Naive thymus-derived CD8-positive, alpha-beta T cell (primary cell): ENCODE measurements at regions not wholly inside any gene's neighbourhood (a gene's known extent, or its start where the extent isn't known, plus 50 kb on each side); places are given as distances from the start of the nearest gene placed in this dataset.

Experiments used
- ATAC-seq, 2 donors: fragments of 150-1000 bp; cut with Tn5 transposase in 1 of 2; sonication (Bioruptor Pico), chemical (Tn5 transposase) in 1 of 2; 1 replicate in 1 of 2; 2 replicates in 1 of 2; pipeline ENCODE4 v1.10.0; 2021; ENCODE audit warnings: mild to moderate bottlenecking in 2 of 2, moderate library complexity in 2 of 2
- POLR2A ChIA-PET: fragments of 350-600 bp; sonication (Branson Sonifier 250); formaldehyde crosslinking; loops from one replicate; lab custom pipeline; 2021; ENCODE audit warnings: antibody characterized with exemption; lab: Charles Lee
- DNase-seq, 10 donors: peaks; one replicate each; pipeline versions ENCODE4 v3.0.0 to v3.0.0-alpha.2; 2020 to 2022
- H3K27ac Mint-ChIP-seq, 10 donors: one replicate each; pipeline ENCODE4 v1.8.0; 2020 to 2022; ENCODE audit warnings: mild to moderate bottlenecking in 10 of 10, mixed read lengths in 10 of 10, moderate library complexity in 4 of 10, inconsistent platforms in 1 of 10
- H3K27me3 Mint-ChIP-seq, 5 donors: one replicate each; pipeline ENCODE4 v1.8.0; 2021 to 2022; ENCODE audit warnings: mixed read lengths in 5 of 5
- H3K36me3 Mint-ChIP-seq, 3 donors: one replicate each; pipeline ENCODE4 v1.8.0; 2020 to 2022; ENCODE audit warnings: mixed read lengths in 3 of 3, mild to moderate bottlenecking in 2 of 3, inconsistent platforms in 1 of 3
- H3K4me1 Mint-ChIP-seq, 4 donors: one replicate each; pipeline ENCODE4 v1.8.0; 2021 to 2022; ENCODE audit warnings: mixed read lengths in 4 of 4
- H3K4me3 Mint-ChIP-seq, 10 donors: one replicate each; pipeline ENCODE4 v1.8.0; 2020 to 2022; ENCODE audit warnings: mild to moderate bottlenecking in 10 of 10, mixed read lengths in 10 of 10, moderate library complexity in 6 of 10, inconsistent platforms in 1 of 10
- H3K9me3 Mint-ChIP-seq, 9 donors: one replicate each; pipeline ENCODE4 v1.8.0; 2020 to 2022; ENCODE audit warnings: mixed read lengths in 9 of 9, mild to moderate bottlenecking in 3 of 9, inconsistent platforms in 1 of 9, moderate library complexity in 1 of 9

- ATAC-seq (no peak), DNase-seq (no peak)
- Mint-ChIP-seq H3K9me3 (peaks cover 0 to 2% (median 0%) of the 10 kb centered on the region in 9 donors), H3K27me3 (peaks cover 37 to 89% (median 45%) of the 10 kb centered on the region in 5 donors), H3K4me1 (peaks cover 6 to 21% (median 13%) of the 10 kb centered on the region in 4 donors), H3K27ac (no peak overlapping the region), H3K4me3 (peak overlapping the region; percentile 50 to 93 (median 72)), H3K36me3 (no peaks in the 10 kb centered on the region)
- POLR2A ChIA-PET: no interaction called here
Observed at GRCh38 chr9:88077071-88077617, 61.1 kb downstream of the SPATA31C2 start.

- POLR2A ChIA-PET: no interaction called here
- H3K27ac Mint-ChIP-seq: no peak overlapping the region
- peak overlapping the region; percentile 71 to 93 (median 84) for H3K4me3 Mint-ChIP-seq
- peak in 3 of 10 donors; percentile 3 to 60 (median 21) for DNase-seq
- peaks cover 0 to 2% (median 0%) of the 10 kb centered on the region in 9 donors for H3K9me3 Mint-ChIP-seq
- peak; percentile 56 to 60 for ATAC-seq
- peaks cover 6 to 21% (median 13%) of the 10 kb centered on the region in 4 donors for H3K4me1 Mint-ChIP-seq
- peaks cover 41 to 95% (median 48%) of the 10 kb centered on the region in 5 donors for H3K27me3 Mint-ChIP-seq
- no peaks in the 10 kb centered on the region for H3K36me3 Mint-ChIP-seq
Observed at GRCh38 chr9:88076286-88077070, 61.8 kb downstream of the SPATA31C2 start.

GRCh38 chr9:88075966-88076285 is 62.3 kb downstream of the SPATA31C2 start:
- DNase-seq (no peak), ATAC-seq (no peak)
- Mint-ChIP-seq H3K4me1 (peaks cover 6 to 21% (median 13%) of the 10 kb centered on the region in 4 donors), H3K9me3 (peaks cover 0 to under 1% (median 0%) of the 10 kb centered on the region in 9 donors), H3K4me3 (peak overlapping the region; percentile 34 to 93 (median 80)), H3K36me3 (no peaks in the 10 kb centered on the region), H3K27ac (no peak overlapping the region), H3K27me3 (peaks cover 45 to 96% (median 53%) of the 10 kb centered on the region in 5 donors)
- POLR2A ChIA-PET: no interaction called here

GRCh38 chr9:88075506-88075905 is 62.8 kb downstream of the SPATA31C2 start:
- H3K27me3 Mint-ChIP-seq: peaks cover 45 to 96% (median 56%) of the 10 kb centered on the region in 5 donors
- POLR2A ChIA-PET: no interaction called here
- no peaks in the 10 kb centered on the region for H3K9me3 Mint-ChIP-seq
- peak overlapping the region in 7 of 10 donors; percentile 50 to 93 (median 86) for H3K4me3 Mint-ChIP-seq
- H3K4me1 Mint-ChIP-seq: peaks cover 6 to 21% (median 13%) of the 10 kb centered on the region in 4 donors
- DNase-seq: no peak
- no peak for ATAC-seq
- no peak overlapping the region for H3K27ac Mint-ChIP-seq
- H3K36me3 Mint-ChIP-seq: no peaks in the 10 kb centered on the region

GRCh38 chr9:88074931-88075330 is 63.3 kb downstream of the SPATA31C2 start:
- Mint-ChIP-seq H3K27ac (no peak overlapping the region), H3K9me3 (no peaks in the 10 kb centered on the region), H3K4me3 (no peak overlapping the region), H3K27me3 (peaks cover 44 to 96% (median 57%) of the 10 kb centered on the region in 5 donors), H3K36me3 (no peaks in the 10 kb centered on the region), H3K4me1 (peaks cover 6 to 21% (median 13%) of the 10 kb centered on the region in 4 donors)
- ATAC-seq (no peak), DNase-seq (no peak)
- POLR2A ChIA-PET: no interaction called here

- Mint-ChIP-seq H3K27me3 (peaks cover 38 to 93% (median 54%) of the 10 kb centered on the region in 5 donors), H3K4me1 (peaks cover 6 to 21% (median 13%) of the 10 kb centered on the region in 4 donors), H3K9me3 (no peaks in the 10 kb centered on the region), H3K36me3 (no peaks in the 10 kb centered on the region), H3K4me3 (no peak overlapping the region), H3K27ac (no peak overlapping the region)
- POLR2A ChIA-PET: no interaction called here
- ATAC-seq: no peak
- DNase-seq: no peak
Observed at GRCh38 chr9:88072831-88073375, 65.4 kb downstream of the SPATA31C2 start.

- Mint-ChIP-seq H3K27me3 (peaks cover 36 to 93% (median 51%) of the 10 kb centered on the region in 5 donors), H3K9me3 (no peaks in the 10 kb centered on the region), H3K4me1 (peaks cover 4 to 9% (median 7%) of the 10 kb centered on the region in 4 donors), H3K36me3 (no peaks in the 10 kb centered on the region), H3K27ac (no peak overlapping the region), H3K4me3 (no peak overlapping the region)
- no peak for DNase-seq
- no peak for ATAC-seq
- POLR2A ChIA-PET: no interaction called here
Observed at GRCh38 chr9:88071331-88071730, 66.9 kb downstream of the SPATA31C2 start.

GRCh38 chr9:88065619-88066018 is 72.7 kb downstream of the SPATA31C2 start:
- H3K36me3 Mint-ChIP-seq: peaks cover 0 to 3% (median 0%) of the 10 kb centered on the region in 3 donors
- no peaks in the 10 kb centered on the region for H3K4me1 Mint-ChIP-seq
- peaks cover 3 to 47% (median 18%) of the 10 kb centered on the region in 5 donors for H3K27me3 Mint-ChIP-seq
- no peak overlapping the region for H3K4me3 Mint-ChIP-seq
- no peak for DNase-seq
- POLR2A ChIA-PET: no interaction called here
- no peak for ATAC-seq
- no peak overlapping the region for H3K27ac Mint-ChIP-seq
- no peaks in the 10 kb centered on the region for H3K9me3 Mint-ChIP-seq

GRCh38 chr9:88064554-88064953 is 73.7 kb downstream of the SPATA31C2 start:
- H3K4me1 Mint-ChIP-seq: no peaks in the 10 kb centered on the region
- H3K36me3 Mint-ChIP-seq: peaks cover 0 to 3% (median 0%) of the 10 kb centered on the region in 3 donors
- H3K27me3 Mint-ChIP-seq: peaks cover 3 to 36% (median 12%) of the 10 kb centered on the region in 5 donors
- DNase-seq (no peak), ATAC-seq (no peak)
- no peak overlapping the region for H3K27ac Mint-ChIP-seq
- POLR2A ChIA-PET: no interaction called here
- no peak overlapping the region for H3K4me3 Mint-ChIP-seq
- H3K9me3 Mint-ChIP-seq: no peaks in the 10 kb centered on the region

- H3K27ac Mint-ChIP-seq: no peak overlapping the region
- no peaks in the 10 kb centered on the region for H3K4me1 Mint-ChIP-seq
- no peaks in the 10 kb centered on the region for H3K9me3 Mint-ChIP-seq
- DNase-seq (no peak), ATAC-seq (no peak)
- H3K4me3 Mint-ChIP-seq: no peak overlapping the region
- POLR2A ChIA-PET: no interaction called here
- peaks cover 0 to 2% (median 0%) of the 10 kb centered on the region in 3 donors for H3K36me3 Mint-ChIP-seq
- peaks cover 0 to 8% (median 4%) of the 10 kb centered on the region in 5 donors for H3K27me3 Mint-ChIP-seq
Observed at GRCh38 chr9:88060746-88061145, 77.5 kb downstream of the SPATA31C2 start.

GRCh38 chr9:88059469-88059868 is 78.8 kb downstream of the SPATA31C2 start:
- Mint-ChIP-seq H3K4me1 (no peaks in the 10 kb centered on the region), H3K36me3 (no peaks in the 10 kb centered on the region), H3K9me3 (no peaks in the 10 kb centered on the region), H3K27ac (no peak overlapping the region), H3K4me3 (no peak overlapping the region), H3K27me3 (peaks cover 0 to 5% (median 0%) of the 10 kb centered on the region in 5 donors)
- ATAC-seq: no peak
- POLR2A ChIA-PET: no interaction called here
- DNase-seq: no peak

GRCh38 chr9:88056876-88057275 is 81.4 kb downstream of the SPATA31C2 start:
- Mint-ChIP-seq H3K4me3 (no peak overlapping the region), H3K36me3 (no peaks in the 10 kb centered on the region), H3K9me3 (peaks cover 0 to 2% (median 0%) of the 10 kb centered on the region in 9 donors), H3K27ac (no peak overlapping the region), H3K27me3 (peaks cover 0 to 5% (median 1%) of the 10 kb centered on the region in 5 donors), H3K4me1 (no peaks in the 10 kb centered on the region)
- POLR2A ChIA-PET: no interaction called here
- ATAC-seq: no peak
- DNase-seq: no peak
